GM23248 (cell line): ENCODE measurements at regions not wholly inside any gene's neighbourhood (a gene's known extent, or its start where the extent isn't known, plus 50 kb on each side); places are given as distances from the start of the nearest gene placed in this dataset.

Experiments used
- EZH2 ChIP-seq: fragments of 200-600 bp; sonication (generic); IDR thresholded peaks from 2 replicates; pipeline ENCODE4 v1.6.1; 2018; ENCODE audit warnings: antibody characterized with exemption, mild to moderate bottlenecking; ENCODE audit not compliant: insufficient read depth, poor library complexity, severe bottlenecking
- EZH2phosphoT487 ChIP-seq: fragments of 200-600 bp; sonication (generic); IDR thresholded peaks from 2 replicates; pipeline ENCODE4 v1.6.1; 2018; ENCODE audit warnings: antibody characterized with exemption, moderate library complexity, mild to moderate bottlenecking, low read depth; ENCODE audit not compliant: insufficient read depth

- TF ChIP-seq EZH2phosphoT487 (no peak), EZH2 (no peak)
These were observed 246.1 kb downstream of the RPRM start for GRCh38 chr2:153232464-153232863.
